ENCODE measurements at regions not wholly inside any gene's neighbourhood (a gene's known extent, or its start where the extent isn't known, plus 50 kb on each side); places are given as distances from the start of the nearest gene placed in this dataset.
"Not testable (repeated sequence)": the region's sequence is repeated elsewhere in the genome, so short reads cannot be mapped to it uniquely, and the experiment has no call there.

DNA sequence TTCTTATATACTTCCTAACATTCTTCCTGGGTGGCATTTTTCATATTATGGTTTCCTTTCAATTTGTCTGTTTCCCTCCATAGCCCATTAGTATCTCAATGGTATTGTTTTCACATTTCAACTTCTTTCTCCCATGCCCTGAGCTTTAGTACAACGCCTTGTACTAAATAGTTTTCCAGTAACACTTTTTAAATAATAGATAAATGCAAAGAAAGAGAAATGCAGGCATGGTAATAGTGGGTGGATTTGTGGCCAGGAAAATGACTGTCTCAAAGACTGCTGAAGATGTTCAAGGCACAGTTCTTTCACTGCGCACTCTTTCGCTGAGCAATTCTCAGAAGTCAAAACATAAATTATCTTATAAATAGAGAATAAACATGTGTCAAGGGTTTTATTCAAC is 145.1 kb downstream of the LCA5 start:
- no peak for DNase-seq (ENCODE audit: low spot score)

DNA sequence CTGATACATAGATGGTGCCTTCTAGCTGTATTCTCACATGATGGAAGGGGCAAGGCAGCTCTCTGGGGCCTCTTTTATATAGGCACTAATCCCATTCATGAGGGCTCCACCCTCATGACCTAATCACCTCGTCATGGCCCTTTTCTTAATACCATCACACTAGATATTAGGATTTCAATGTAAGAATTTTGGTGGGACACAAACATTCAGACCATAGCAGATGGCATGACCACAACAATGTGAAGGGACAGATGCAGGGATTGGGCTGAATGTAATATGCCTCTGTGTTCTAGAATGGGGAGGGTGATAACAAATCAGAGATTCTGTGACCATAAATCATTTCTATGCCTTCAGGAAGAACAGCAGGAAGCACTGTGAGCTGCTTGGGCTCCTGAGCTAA is 145.8 kb downstream of the LCA5 start:
- DNase-seq (ENCODE audit: low spot score) = no peak

DNA sequence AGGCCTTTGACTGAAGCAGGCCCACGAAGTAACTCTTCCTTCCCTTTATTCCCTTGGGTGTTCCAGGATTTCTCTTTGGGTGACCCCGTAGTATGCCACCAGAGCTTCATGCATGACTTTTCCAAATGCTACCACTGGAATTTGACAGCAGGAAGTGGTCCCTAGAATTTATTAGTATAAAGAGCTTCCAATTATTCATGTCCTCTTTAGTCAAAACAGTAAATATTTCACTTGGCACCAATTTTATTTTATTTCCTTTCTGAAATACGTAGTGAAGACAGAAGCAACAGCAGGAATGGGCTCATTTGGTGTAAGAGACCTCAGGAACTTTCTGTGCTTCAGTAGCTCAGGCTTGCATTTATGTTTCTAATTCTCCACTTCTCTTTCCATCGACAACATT is 151.3 kb downstream of the LCA5 start:
- DNase-seq (ENCODE audit: low spot score) = no peak

DNA sequence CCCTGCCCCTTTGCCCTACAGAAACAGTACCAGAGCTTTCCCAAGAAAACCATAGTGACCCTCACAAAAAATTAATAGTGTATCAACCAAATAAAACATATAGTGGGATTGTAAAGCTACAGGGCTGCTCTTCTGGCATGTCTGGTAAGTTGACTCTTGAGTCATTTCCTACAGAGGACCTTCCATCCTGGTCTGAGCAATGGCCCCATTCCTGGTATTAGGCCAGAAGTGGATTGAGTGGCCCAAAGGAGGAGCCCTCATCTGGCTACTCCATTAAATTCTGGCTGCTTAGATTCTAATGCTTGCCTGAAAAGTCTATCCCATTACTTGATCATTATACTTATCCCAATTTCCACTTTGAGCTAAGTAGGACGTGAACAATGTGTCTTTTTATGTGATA is 150.9 kb upstream of the HMGN3 start:
- no peak for DNase-seq (ENCODE audit: low spot score)

GRCh38 chr6:79384845-79385244 is 150.4 kb upstream of the HMGN3 start:
- DNase-seq (ENCODE audit: low spot score) = no peak

DNA sequence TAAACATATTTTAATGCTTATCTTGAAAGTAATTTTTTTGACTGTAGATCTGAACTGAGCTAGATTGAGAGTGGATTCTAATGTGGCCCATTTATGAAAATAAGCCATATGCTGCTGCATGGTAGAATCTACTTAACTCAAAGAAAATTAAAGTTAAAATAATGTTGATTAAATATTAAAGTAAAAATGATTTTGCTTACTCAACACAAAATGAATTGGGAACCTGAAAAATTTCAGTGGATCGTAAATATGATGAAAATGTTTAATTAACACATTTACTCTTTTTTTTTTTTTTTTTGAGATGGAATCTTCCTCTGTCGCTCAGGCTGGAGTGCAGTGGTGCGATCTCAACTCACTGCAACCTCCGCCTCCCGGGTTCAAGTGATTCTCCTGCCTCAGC is 144.5 kb upstream of the HMGN3 start:
- DNase-seq (ENCODE audit: low spot score) = no peak

GRCh38 chr6:79377888-79378348 is 143.4 kb upstream of the HMGN3 start:
- DNase-seq (ENCODE audit: low spot score) = no peak

DNA sequence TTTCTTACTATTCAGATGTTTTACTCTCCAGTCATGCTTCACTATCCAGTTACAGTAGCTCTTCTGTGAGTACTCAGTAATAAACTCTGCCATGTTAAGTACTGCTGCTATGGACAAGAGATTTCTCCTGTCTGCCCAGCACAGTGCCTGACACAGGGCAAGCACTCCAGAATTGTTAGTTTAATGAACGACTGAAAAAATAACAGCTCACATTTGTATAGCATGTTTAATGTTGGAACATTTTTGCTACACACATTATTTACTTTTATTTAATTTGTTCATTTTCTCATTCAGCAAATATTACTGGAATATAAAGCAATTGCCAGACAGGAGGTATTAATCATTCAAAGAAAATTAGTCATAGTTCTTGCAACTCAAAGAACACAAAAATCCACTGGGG is 142.6 kb upstream of the HMGN3 start:
- DNase-seq (ENCODE audit: low spot score) = no peak

DNA sequence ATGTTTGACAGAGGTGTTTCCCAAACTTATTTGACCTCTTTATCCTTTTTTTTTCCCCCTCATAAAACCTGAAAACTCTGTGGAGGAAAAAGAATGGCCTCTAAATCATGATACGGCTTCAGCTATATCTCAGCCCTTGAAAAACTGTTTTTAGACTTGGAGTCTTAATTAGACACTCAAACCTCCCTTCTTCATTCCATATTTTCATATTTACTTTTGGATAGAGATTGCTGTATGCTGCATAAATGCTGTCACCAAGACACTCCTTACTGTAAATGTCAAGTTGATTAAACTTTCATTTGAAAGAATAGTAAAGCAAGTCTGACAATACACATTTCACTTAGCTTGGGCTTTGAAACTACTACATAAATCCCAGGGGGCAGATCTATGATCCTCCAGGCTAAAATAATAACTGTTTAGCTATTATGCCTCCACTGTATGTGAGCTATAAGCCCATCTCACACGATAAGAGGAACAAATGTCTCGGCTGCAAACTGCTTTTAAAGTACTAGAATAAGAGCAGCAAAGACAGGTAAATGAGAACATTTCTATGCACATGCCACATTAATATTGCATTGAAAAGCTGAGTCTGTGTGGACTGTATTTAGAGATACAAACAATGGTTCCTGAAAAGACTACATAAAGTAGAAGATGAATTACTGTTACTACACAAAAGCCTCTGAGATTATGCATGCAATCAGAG is 141.3 kb upstream of the HMGN3 start:
- DNase-seq (ENCODE audit: low spot score) = no peak

DNA sequence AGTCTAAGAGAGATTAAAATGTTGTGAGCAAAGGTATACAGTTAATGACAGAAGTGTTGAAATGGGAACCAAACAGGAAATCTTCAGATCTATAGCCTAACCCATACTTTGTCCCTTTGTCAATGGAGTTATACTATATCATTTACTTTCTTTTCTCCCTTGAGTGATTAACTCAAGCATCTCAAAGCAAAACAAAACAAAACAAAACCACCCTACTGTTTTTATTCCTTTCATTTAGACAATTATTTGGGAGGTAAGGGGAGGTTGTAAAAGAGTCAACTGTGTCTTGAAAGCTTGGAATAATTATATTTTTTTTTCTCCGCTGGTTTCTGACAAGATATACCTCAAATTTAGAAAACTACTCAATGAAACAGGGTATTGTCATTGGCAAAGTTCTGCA is 139.8 kb upstream of the HMGN3 start:
- DNase-seq (ENCODE audit: low spot score) = no peak

DNA sequence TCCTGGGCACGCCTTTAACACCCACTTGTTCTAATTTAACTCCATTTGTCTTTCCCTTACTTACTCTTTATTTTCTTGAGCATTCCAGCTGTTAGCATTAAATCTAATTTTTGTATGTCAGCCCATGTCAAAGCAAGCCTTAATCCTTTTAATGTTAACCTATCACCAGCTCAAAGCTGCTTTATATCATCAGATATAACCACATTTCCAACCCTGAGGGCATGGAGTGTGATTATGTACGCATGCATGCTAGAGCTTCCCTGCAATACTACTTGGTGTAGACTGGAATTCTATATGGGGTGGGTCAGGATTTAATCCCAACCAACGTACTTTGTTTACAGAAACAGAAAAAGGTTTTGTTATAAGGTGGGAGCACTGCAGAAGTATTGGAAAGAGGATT is 139.4 kb upstream of the HMGN3 start:
- DNase-seq (ENCODE audit: low spot score) = no peak

DNA sequence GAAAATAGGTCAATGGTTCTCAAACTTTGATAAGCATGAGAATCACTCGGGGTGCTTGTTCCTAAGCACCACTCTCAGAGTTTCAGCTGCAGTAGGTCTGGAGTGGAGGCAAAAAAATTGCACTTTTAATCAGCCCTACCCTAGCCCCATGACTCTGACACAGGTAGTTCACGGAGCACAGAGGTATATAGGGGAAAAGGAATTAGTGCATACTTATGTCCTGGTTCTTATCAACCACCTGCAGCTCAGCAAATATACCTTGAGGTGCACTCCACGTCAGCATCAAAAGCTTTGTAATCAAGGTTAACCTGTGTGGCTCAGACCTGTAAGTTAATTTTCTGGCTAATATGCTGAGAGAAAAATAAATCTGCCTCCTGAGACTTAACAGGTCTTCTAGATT is 138.8 kb upstream of the HMGN3 start:
- no peak for DNase-seq (ENCODE audit: low spot score)

- no peak for DNase-seq (ENCODE audit: low spot score)
Observed at GRCh38 chr6:79372757-79373156, 138.3 kb upstream of the HMGN3 start.

DNA sequence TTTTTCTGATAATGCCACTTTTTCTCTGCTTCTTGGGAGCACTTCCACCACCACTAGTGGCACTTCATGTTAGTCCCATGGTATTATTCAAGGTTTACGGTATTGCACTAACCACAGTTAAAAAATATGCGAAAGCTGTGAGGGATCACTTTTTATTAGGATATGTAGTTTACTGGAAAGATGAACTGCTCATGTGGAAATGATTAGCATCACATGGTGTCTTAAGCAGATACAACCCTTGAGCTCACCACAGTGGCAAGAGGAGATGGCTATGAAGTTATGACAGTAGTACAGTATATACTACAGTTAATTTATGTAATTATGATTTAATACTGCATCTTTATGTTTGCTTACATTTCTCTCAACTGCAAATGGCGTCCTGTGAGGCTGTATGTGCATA is 134.5 kb upstream of the HMGN3 start:
- no peak for DNase-seq (ENCODE audit: low spot score)

- not testable (repeated sequence) for DNase-seq (ENCODE audit: low spot score)
Observed at GRCh38 chr6:79363441-79363840, 129.0 kb upstream of the HMGN3 start.

DNA sequence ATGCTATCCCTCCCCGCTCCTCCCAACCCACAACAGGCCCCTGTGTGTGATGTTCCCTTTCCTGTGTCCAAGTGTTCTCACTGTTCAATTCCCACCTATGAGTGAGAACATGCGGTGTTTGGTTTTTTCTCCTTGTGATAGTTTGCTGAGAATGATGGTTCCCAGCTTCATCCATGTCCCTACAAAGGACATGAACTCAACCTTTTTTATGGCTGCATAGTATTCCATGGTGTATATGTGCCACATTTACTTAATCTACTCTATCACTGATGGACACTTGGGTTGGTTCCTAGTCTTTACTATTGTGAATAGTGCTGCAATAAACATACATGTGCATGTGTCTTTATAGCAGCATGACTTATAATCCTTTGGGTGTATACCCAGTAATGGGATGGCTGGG is 126.6 kb upstream of the HMGN3 start:
- DNase-seq (ENCODE audit: low spot score) = not testable (repeated sequence)

- DNase-seq (ENCODE audit: low spot score) = no peak
Observed at GRCh38 chr6:79353226-79353625, 118.7 kb upstream of the HMGN3 start.

DNA sequence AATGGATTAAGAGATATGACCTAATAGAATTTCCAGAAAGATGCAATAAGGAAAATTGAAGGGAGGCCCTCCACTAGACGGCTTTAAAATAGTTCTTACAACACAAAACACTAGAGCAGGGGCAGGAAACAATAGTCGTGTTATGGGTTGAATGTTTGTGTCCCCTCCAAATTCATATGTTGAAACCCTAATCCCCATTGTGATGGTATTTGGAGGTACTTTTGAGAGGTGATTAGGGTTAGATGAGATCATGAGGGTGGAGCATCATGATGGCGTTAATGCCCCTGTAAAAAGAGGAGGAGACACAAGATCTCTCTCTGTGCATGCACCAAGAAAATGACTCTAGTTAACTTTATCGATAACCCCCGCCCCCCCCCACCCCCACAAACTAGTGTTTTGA is 104.0 kb upstream of the HMGN3 start:
- DNase-seq (ENCODE audit: low spot score) = no peak

DNA sequence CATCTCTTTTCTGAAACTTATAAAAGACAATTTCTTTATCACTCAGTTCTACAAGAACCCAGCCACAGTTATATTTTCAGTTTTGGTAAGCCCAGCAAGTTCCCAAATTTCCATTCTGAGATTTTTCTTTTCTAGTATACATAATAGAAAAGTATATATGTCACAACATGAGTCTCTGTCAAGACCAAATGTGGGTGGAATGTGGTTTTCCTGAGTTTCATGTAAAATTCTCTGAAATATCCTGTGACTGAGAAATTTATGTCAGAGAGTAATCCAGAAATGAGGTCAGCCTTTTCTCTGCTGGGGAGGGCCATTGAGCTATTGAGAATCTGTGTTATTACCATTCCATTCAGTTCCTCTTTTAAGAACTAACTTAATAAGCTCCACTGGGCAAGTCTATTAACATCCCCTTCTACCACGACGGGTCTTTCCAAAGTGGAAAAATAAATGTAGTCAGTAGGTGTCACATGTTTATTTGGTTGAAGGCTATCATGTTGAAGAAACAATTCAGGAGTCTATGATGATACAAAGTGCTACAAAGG is 100.7 kb upstream of the HMGN3 start:
- DNase-seq (ENCODE audit: low spot score) = no peak

DNA sequence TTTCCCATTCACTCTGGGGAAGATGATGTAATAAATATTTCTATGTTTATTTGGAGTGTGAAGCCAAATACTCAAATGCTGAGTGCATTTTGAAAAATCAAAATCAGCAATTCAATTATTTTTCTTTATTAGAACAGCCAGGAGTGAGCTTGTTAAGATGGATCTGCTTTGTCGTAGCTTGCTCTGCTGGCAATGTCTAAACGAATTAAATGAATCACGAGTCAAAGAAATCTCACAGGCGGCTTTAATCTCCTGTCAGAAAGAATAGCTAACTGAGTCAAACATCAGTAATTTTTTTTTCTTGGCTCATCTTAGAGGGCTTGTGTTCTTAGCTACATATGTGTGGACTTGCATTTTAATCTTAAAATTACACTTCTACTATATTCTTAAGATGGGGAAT is 100.2 kb upstream of the HMGN3 start:
- DNase-seq (ENCODE audit: low spot score) = no peak

DNA sequence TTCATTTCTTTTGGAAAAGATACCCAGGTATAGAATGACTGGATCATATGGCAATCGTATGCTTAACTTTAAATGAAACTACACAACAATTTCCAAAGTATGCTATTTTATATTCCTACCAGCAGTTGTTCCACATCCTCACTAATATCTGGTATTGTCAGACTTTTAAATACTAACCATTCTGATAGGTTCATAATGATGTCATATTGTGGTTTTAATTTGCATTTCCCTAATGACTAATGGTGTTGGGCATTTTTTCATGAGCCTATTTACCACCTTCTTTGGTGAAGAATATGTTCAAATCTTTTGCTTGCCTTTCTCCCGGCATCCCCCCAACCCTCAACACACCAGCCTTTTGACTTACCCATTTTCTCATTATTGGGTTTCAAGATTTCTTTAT is 96.2 kb upstream of the HMGN3 start:
- no peak for DNase-seq (ENCODE audit: low spot score)

GRCh38 chr6:79313254-79313653 is 78.8 kb upstream of the HMGN3 start:
- DNase-seq (ENCODE audit: low spot score) = no peak

DNA sequence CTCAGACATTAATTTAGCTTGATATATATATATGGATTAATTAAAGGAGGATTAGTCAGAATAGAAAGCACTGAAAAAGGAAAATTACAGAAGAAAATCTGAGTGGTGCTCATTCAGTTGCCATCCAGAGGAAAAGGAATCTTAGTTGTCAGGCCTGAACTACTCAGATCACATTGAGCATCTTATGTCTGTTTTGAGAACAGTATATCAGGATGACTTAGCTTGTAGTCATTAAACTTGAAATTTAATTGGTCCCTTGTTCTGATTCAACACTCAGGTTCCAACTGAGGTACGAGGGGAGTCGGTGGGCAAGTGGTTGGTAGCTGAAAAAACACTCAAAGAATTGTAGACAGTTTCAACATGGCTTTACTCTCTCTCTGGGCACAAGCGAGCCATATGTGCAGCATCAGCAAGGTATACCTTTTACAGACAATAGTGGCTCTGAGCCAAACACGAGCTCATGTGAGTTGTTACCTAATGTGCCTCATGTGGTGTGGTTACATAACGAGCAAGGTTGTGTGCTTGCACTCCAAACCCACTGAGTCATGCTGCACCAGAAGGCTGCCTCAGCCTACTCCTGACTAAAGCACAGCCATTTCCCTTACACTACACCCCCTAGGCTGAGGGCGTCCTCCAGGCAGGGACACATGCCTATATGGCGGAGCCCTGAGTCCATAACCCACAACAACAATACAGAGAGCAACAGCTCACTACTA is 73.0 kb upstream of the HMGN3 start:
- DNase-seq (ENCODE audit: low spot score) = no peak

- DNase-seq (ENCODE audit: low spot score) = no peak
Observed at GRCh38 chr6:79305020-79305419, 70.5 kb upstream of the HMGN3 start.
